Suppressor macrophage (primary cell): ENCODE measurements at regions not wholly inside any gene's neighbourhood (a gene's known extent, or its start where the extent isn't known, plus 50 kb on each side); places are given as distances from the start of the nearest gene placed in this dataset.
A peak's percentile ranks its signal among the peaks of the same experiment; 100 is the strongest.

ENCODE experiments used
- DNase-seq, 4 experiments: peaks; one replicate each; pipeline ENCODE4 v3.0.0-alpha.2; 2020 to 2022

GRCh38 chr5:173765661-173766060, 122.5 kb upstream of the CPEB4 start:
- no peak for DNase-seq

- DNase-seq, result no peak
Observed at GRCh38 chr5:173767574-173768266, 120.4 kb upstream of the CPEB4 start.

GRCh38 chr5:173768267-173768806, 119.8 kb upstream of the CPEB4 start:
- DNase-seq, result no peak

GRCh38 chr5:173768891-173769290, 119.3 kb upstream of the CPEB4 start:
- DNase-seq, result no peak

- no peak for DNase-seq
Observed at GRCh38 chr5:173770637-173771036, 117.5 kb upstream of the CPEB4 start.

- no peak for DNase-seq
Observed at GRCh38 chr5:173771121-173771724, 116.9 kb upstream of the CPEB4 start.

GRCh38 chr5:173771725-173772383, 116.3 kb upstream of the CPEB4 start:
- no peak for DNase-seq

GRCh38 chr5:173772384-173773059, 115.6 kb upstream of the CPEB4 start:
- DNase-seq, result peak; percentile 34 to 62 (median 58)

- DNase-seq, result no peak
Observed at GRCh38 chr5:173774271-173774761, 113.8 kb upstream of the CPEB4 start.

- peak; percentile 44 to 74 (median 65) for DNase-seq
Observed at GRCh38 chr5:173775261-173776197, 112.6 kb upstream of the CPEB4 start.

- no peak for DNase-seq
Observed at GRCh38 chr5:173777149-173777548, 111.0 kb upstream of the CPEB4 start.

GRCh38 chr5:173777674-173778073, 110.5 kb upstream of the CPEB4 start:
- DNase-seq, result no peak

- peak; percentile 74 to 85 (median 80) for DNase-seq
Observed at GRCh38 chr5:173778152-173778782, 109.9 kb upstream of the CPEB4 start.

GRCh38 chr5:173778784-173779304, 109.3 kb upstream of the CPEB4 start:
- DNase-seq, result peak; percentile 33 to 74 (median 59)

- DNase-seq, result peak; percentile 31 to 64 (median 58)
Observed at GRCh38 chr5:173780235-173781234, 107.6 kb upstream of the CPEB4 start.

GRCh38 chr5:173781432-173781815, 106.7 kb upstream of the CPEB4 start:
- no peak for DNase-seq

GRCh38 chr5:173781816-173782670, 106.1 kb upstream of the CPEB4 start:
- DNase-seq, result peak; percentile 93 to 96 (median 94)

GRCh38 chr5:173782671-173783101, 105.5 kb upstream of the CPEB4 start:
- no peak for DNase-seq
